ENCODE measurements at regions not wholly inside any gene's neighbourhood (a gene's known extent, or its start where the extent isn't known, plus 50 kb on each side); places are given as distances from the start of the nearest gene placed in this dataset.

- TF ChIP-seq CTCF (conservative IDR thresholded peaks at IDR 0.05; ENCODE audit: low read depth, low read length) (no peak), MXI1 (IDR thresholded peaks at IDR 0.05; ENCODE audit: borderline replicate concordance, low read depth, low read length) (no peak), RFX5 (IDR thresholded peaks at IDR 0.05; ENCODE audit: low read depth, low read length) (no peak), BHLHE40 (IDR thresholded peaks at IDR 0.05; ENCODE audit: low read depth, low read length) (no peak), RAD21 (IDR thresholded peaks at IDR 0.05; ENCODE audit: low read length) (no peak)
These were observed 279.4 kb downstream of the CDH10 start for GRCh38 chr5:24365406-24365805.

Measured in IMR-90 (cell line).